GM12864 (cell line): ENCODE measurements at regions not wholly inside any gene's neighbourhood (a gene's known extent, or its start where the extent isn't known, plus 50 kb on each side); places are given as distances from the start of the nearest gene placed in this dataset.

Experiments
- DNase-seq: peaks from one replicate; pipeline ENCODE4 v3.0.0-alpha.2; 2011; ENCODE audit warnings: low read depth
- H3K4me3 ChIP-seq: 2 replicates; pipeline ENCODE4 v1.5.1; 2011; ENCODE audit warnings: mild to moderate bottlenecking, low read depth, low read length, control low read depth
- TF ChIP-seq, protein P1 (sequence below): IDR thresholded peaks from 2 replicates; pipeline ENCODE4 v1.5.1; 2011; ENCODE audit warnings: low read depth, mild to moderate bottlenecking, moderate library complexity, low read length, control low read depth, inconsistent platforms; ENCODE audit errors: missing control alignments

GRCh38 chr7:69257592-69257991 is 340.7 kb upstream of the AUTS2 start:
- TF ChIP-seq, protein P1, sequence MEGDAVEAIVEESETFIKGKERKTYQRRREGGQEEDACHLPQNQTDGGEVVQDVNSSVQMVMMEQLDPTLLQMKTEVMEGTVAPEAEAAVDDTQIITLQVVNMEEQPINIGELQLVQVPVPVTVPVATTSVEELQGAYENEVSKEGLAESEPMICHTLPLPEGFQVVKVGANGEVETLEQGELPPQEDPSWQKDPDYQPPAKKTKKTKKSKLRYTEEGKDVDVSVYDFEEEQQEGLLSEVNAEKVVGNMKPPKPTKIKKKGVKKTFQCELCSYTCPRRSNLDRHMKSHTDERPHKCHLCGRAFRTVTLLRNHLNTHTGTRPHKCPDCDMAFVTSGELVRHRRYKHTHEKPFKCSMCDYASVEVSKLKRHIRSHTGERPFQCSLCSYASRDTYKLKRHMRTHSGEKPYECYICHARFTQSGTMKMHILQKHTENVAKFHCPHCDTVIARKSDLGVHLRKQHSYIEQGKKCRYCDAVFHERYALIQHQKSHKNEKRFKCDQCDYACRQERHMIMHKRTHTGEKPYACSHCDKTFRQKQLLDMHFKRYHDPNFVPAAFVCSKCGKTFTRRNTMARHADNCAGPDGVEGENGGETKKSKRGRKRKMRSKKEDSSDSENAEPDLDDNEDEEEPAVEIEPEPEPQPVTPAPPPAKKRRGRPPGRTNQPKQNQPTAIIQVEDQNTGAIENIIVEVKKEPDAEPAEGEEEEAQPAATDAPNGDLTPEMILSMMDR: no peak
- no peak overlapping the region for H3K4me3 ChIP-seq
- no peak for DNase-seq

GRCh38 chr7:69259445-69259844 is 338.8 kb upstream of the AUTS2 start:
- H3K4me3 ChIP-seq: no peak overlapping the region
- DNase-seq: no peak
- TF ChIP-seq, protein P1: no peak

DNA sequence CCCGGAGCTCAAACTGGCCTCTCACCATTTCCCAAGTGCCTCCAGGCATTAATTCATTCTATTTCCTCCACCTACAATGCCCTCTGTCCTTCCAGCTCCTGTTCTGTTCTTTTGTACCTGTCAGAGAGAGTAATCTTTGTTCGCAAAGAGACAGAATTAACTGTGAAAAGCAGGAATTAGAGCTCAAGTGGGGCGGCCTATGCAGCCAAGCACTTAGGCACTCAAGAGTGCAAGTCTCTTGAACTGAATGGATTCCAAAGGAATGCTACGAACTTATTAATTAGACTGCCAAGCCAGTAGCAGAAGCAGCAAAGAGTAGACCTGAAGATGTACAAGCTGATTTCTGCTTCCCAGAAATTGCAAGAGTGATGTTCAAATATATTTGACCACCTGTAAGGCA is 338.3 kb upstream of the AUTS2 start:
- no peak for DNase-seq
- TF ChIP-seq, protein P1: no peak
- no peak overlapping the region for H3K4me3 ChIP-seq

DNA sequence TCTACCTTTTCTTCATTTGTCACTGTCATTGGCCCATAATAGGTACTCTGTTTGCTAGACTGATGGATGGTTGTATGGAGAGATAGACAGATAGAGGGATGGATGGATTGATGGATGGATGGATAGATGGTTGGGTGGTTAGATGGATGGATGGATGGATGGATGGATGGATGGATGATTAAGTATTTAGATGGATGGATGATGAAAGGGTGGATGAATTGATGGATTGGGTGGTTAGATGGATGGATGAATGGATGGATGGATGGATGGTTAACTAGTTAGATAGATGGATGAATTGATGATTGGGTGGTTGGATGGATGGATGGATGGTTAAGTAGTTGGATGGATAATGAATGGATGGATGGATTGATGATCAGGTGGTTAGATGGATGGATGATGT is 334.7 kb upstream of the AUTS2 start:
- TF ChIP-seq, protein P1: no peak
- DNase-seq: no peak
- no peak overlapping the region for H3K4me3 ChIP-seq

- H3K4me3 ChIP-seq: no peak overlapping the region
- no peak for DNase-seq
- TF ChIP-seq, protein P1: no peak
Measured at GRCh38 chr7:69269806-69270205, 328.5 kb upstream of the AUTS2 start.

DNA sequence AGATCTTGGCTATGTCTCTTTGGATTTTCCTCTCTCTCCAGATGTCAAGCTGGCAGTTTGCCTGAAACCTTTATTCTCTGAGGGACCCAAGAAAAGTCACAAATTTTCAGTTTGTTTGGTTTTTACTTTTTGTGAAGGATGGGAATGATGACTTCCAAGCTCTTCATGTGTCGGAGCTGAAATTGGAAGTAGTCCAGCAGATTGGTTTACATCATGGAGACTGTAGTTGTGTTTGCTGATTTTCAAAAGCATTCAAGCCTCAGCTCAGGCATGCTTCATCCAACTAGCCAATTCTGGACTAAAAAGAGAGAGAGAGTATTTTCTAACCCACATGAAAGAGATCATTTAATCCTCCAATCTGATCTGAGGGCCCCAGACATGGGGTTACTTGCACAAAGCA is 326.2 kb upstream of the AUTS2 start:
- TF ChIP-seq, protein P1: no peak
- DNase-seq: no peak
- H3K4me3 ChIP-seq: no peak overlapping the region

DNA sequence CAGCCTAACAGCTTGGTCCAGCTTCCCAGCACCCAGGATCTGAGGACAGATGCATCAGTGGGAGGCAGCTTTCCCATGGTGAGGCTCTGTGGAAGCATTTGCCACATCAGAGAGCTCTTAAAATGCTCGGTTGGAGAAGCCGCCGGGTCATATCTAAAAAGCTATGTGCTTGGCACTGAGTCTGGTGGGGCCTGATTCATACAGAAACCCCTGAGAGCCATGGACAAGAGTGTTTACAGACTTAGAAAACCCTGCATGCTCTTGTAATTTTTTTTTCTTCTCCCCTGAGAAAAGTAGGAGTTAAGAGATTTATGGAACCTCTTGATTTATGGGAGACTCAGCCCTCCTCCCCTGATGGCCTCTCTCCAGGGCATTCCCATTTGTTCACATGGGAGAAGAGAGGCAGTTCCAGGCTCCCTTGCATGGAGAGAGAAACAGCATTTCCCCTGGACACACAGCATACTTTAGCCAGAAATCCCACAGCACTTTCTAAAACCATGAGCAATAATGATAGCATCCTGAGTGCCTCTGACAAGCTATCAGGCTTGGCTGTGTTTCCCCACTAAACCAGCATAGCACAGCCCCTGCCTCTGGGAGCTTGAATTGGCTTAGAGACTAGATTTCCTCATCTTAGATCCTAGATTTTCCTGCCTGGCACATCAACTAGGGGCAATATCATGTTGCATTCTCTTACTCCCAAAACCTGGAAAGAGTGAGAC is 322.1 kb upstream of the AUTS2 start:
- no peak for DNase-seq
- TF ChIP-seq, protein P1: no peak

More for the DNA sequence above, 322.1 kb upstream of the AUTS2 start:
- no peak overlapping the region for H3K4me3 ChIP-seq
